ENCODE measurements at regions not wholly inside any gene's neighbourhood (a gene's known extent, or its start where the extent isn't known, plus 50 kb on each side); places are given as distances from the start of the nearest gene placed in this dataset.

DNA sequence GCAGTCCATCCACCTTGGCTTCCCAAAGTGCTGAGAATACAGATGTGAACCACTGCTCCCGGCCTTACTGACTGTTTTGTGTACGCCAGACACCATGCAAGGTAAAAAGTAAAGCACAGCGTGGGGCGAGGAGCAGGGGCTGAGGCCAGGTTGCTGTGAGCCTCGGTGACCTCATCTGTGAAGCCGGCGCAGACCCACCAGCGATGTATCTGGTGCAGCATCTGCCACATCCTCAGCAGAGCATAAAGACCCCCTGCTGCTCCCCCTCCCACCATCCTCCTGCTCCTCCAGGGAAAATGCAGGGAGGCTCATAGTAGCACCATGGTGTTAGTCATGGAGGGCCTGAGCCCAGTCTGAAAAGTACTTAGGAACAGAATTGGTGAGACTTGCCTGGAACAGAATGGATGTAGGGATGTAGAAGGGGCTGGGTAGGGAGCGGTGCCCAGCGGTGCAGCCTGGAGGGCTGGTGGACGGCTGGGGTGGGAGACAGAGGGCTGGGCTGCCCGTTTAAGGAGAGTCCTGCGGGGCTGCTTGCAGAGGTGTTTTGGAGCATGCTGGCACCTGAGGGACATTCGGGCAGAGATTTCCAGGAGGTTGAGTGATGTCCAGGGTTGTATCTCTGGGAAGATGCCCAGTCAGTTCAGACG lies 462.4 kb downstream of the BRD1 start:
- TF ChIP-seq, protein P1, sequence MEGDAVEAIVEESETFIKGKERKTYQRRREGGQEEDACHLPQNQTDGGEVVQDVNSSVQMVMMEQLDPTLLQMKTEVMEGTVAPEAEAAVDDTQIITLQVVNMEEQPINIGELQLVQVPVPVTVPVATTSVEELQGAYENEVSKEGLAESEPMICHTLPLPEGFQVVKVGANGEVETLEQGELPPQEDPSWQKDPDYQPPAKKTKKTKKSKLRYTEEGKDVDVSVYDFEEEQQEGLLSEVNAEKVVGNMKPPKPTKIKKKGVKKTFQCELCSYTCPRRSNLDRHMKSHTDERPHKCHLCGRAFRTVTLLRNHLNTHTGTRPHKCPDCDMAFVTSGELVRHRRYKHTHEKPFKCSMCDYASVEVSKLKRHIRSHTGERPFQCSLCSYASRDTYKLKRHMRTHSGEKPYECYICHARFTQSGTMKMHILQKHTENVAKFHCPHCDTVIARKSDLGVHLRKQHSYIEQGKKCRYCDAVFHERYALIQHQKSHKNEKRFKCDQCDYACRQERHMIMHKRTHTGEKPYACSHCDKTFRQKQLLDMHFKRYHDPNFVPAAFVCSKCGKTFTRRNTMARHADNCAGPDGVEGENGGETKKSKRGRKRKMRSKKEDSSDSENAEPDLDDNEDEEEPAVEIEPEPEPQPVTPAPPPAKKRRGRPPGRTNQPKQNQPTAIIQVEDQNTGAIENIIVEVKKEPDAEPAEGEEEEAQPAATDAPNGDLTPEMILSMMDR (IDR thresholded peaks at IDR 0.05) = no peak
- no peak for TF ChIP-seq ZFX (IDR thresholded peaks at IDR 0.05; ENCODE audit: borderline replicate concordance)
